IMR-90 (cell line): ENCODE measurements at regions not wholly inside any gene's neighbourhood (a gene's known extent, or its start where the extent isn't known, plus 50 kb on each side); places are given as distances from the start of the nearest gene placed in this dataset.

Experiments used
- ATAC-seq: fragments of 200-7000 bp; cut with Tn5 transposase; 2 replicates; pipeline ENCODE4 v1.9.1; 2020; ENCODE audit warnings: low read depth, mild to moderate bottlenecking, moderate library complexity
- BruUV-seq: library from RNA; stranded (reverse); fragments of 400-500 nt; replicated peaks from 2 replicates; lab custom pipeline; 2021; lab: Mats Ljungman, UMichigan
- CTCF ChIA-PET: fragments of 300-600 bp; formaldehyde crosslinking; extraction: SDS; loops from one replicate; lab custom pipeline; 2021; ENCODE audit warnings: antibody characterized with exemption; lab: Yijun Ruan, JAX
- POLR2A ChIA-PET: fragments of 300-600 bp; sonication (Branson Sonifier 250); formaldehyde crosslinking; loops from one replicate; lab custom pipeline; 2022; ENCODE audit warnings: antibody characterized with exemption; ENCODE audit not compliant: unreplicated experiment; lab: Charles Lee
- DNase-seq: peaks from one replicate; pipeline ENCODE4 v3.0.0; 2013
- H2AFZ ChIP-seq: replicated peaks from 2 replicates; pipeline ENCODE3; 2013; ENCODE audit warnings: low read length, mild to moderate bottlenecking; ENCODE audit not compliant: poor library complexity
- H2AK5ac ChIP-seq: 2 replicates; pipeline ENCODE4 v1.6.1; 2013; ENCODE audit warnings: low read depth, low read length, inconsistent platforms
- H2AK9ac ChIP-seq: replicated peaks from 2 replicates; pipeline ENCODE3; 2013; ENCODE audit warnings: mild to moderate bottlenecking, low read depth, low read length, moderate library complexity; ENCODE audit not compliant: poor library complexity
- H2BK120ac ChIP-seq: 2 replicates; pipeline ENCODE4 v1.6.1; 2013; ENCODE audit warnings: low read depth, low read length, inconsistent platforms
- H2BK15ac ChIP-seq: 3 replicates; pipeline ENCODE4 v1.6.1; 2013; ENCODE audit warnings: low read depth, low read length, inconsistent platforms
- H2BK20ac ChIP-seq: 2 replicates; pipeline ENCODE4 v1.6.1; 2013; ENCODE audit warnings: low read depth, mild to moderate bottlenecking, inconsistent platforms, low read length, moderate library complexity
- H2BK5ac ChIP-seq: 2 replicates; pipeline ENCODE4 v1.6.1; 2013; ENCODE audit warnings: mild to moderate bottlenecking, low read depth, low read length, inconsistent platforms; ENCODE audit not compliant: poor library complexity, severe bottlenecking
- H3K14ac ChIP-seq: replicated peaks from 2 replicates; pipeline ENCODE4 v1.6.1; 2013; ENCODE audit warnings: low read depth, low read length, inconsistent platforms
- H3K18ac ChIP-seq: 2 replicates; pipeline ENCODE4 v1.6.1; 2013; ENCODE audit warnings: low read depth, low read length, control low read depth
- H3K23ac ChIP-seq: 2 replicates; pipeline ENCODE4 v1.6.1; 2013; ENCODE audit warnings: low read depth, low read length, inconsistent platforms
- H3K27ac ChIP-seq: 2 replicates; pipeline ENCODE4 v1.5.1; 2013; ENCODE audit warnings: mild to moderate bottlenecking, control low read depth, low read length; ENCODE audit not compliant: insufficient read depth
- H3K27me3 ChIP-seq: 2 replicates; pipeline ENCODE4 v1.6.1; 2013; ENCODE audit warnings: low read length; ENCODE audit not compliant: control insufficient read depth, insufficient read depth
- H3K36me3 ChIP-seq: 2 replicates; pipeline ENCODE4 v1.6.1; 2013; ENCODE audit warnings: low read length, mixed read lengths; ENCODE audit not compliant: control insufficient read depth, insufficient read depth
- H3K4ac ChIP-seq: 2 replicates; pipeline ENCODE4 v1.6.1; 2013; ENCODE audit warnings: low read depth, low read length, inconsistent platforms
- H3K4me1 ChIP-seq: 2 replicates; pipeline ENCODE4 v1.6.1; 2013; ENCODE audit warnings: low read length, mixed read lengths; ENCODE audit not compliant: control insufficient read depth, insufficient read depth
- H3K4me2 ChIP-seq: 2 replicates; pipeline ENCODE4 v1.6.1; 2013; ENCODE audit warnings: low read depth, mild to moderate bottlenecking, control low read depth, low read length, moderate library complexity
- H3K4me3 ChIP-seq: 2 replicates; pipeline ENCODE4 v1.5.1; 2013; ENCODE audit warnings: low read depth, mild to moderate bottlenecking, control low read depth, low read length, moderate library complexity; ENCODE audit not compliant: insufficient read depth
- H3K56ac ChIP-seq: 2 replicates; pipeline ENCODE4 v1.6.1; 2013; ENCODE audit warnings: low read length, inconsistent platforms; ENCODE audit not compliant: insufficient read depth; ENCODE audit errors: extremely low read depth
- H3K79me1 ChIP-seq, 2 experiments: 2 replicates each; pipeline ENCODE4 v1.6.1; 2013; ENCODE audit warnings: low read length in 2 of 2, inconsistent platforms in 1 of 2, low read depth in 1 of 2
- H3K9ac ChIP-seq: 2 replicates; pipeline ENCODE4 v1.6.1; 2013; ENCODE audit warnings: low read depth, low read length, control low read depth
- H3K9me1 ChIP-seq: 2 replicates; pipeline ENCODE4 v1.6.1; 2013; ENCODE audit warnings: low read length, inconsistent platforms; ENCODE audit not compliant: insufficient read depth
- H3K9me3 ChIP-seq: 2 replicates; pipeline ENCODE4 v1.6.1; 2013; ENCODE audit warnings: low read length; ENCODE audit not compliant: control insufficient read depth, insufficient read depth
- H4K20me1 ChIP-seq: 2 replicates; pipeline ENCODE4 v1.6.1; 2013; ENCODE audit warnings: low read length, inconsistent platforms; ENCODE audit not compliant: insufficient read depth
- H4K5ac ChIP-seq: 2 replicates; pipeline ENCODE4 v1.6.1; 2013; ENCODE audit warnings: mild to moderate bottlenecking, low read depth, low read length, control low read depth
- H4K8ac ChIP-seq, 2 experiments: 2 replicates each; pipeline ENCODE4 v1.6.1; 2013; ENCODE audit warnings: low read depth in 2 of 2, low read length in 2 of 2, control low read depth in 1 of 2, inconsistent platforms in 1 of 2
- H4K91ac ChIP-seq: 2 replicates; pipeline ENCODE4 v1.6.1; 2013; ENCODE audit warnings: low read depth, low read length, inconsistent platforms; ENCODE audit not compliant: insufficient read depth
- BHLHE40 ChIP-seq: fragments of 150-350 bp; IDR thresholded peaks from 2 replicates; pipeline ENCODE4 v1.6.1; 2016; ENCODE audit warnings: mild to moderate bottlenecking, low read depth, low read length
- CEBPB ChIP-seq: IDR thresholded peaks from 2 replicates; pipeline ENCODE4 v1.6.1; 2012; ENCODE audit warnings: low read depth, low read length, improper control_type of control experiment
- CHD1 ChIP-seq: IDR thresholded peaks from 2 replicates; pipeline ENCODE4 v1.6.1; 2012; ENCODE audit warnings: low read depth, low read length, improper control_type of control experiment
- CTCF ChIP-seq: conservative IDR thresholded peaks from 2 replicates; pipeline ENCODE4 v1.5.1; 2012; ENCODE audit warnings: mild to moderate bottlenecking, low read depth, low read length, improper control_type of control experiment
- ELK1 ChIP-seq: fragments of 150-350 bp; IDR thresholded peaks from 2 replicates; pipeline ENCODE4 v1.6.1; 2016; ENCODE audit warnings: low read depth, mild to moderate bottlenecking, low read length, moderate library complexity, borderline replicate concordance
- MAFK ChIP-seq: IDR thresholded peaks from 2 replicates; pipeline ENCODE4 v1.6.1; 2012; ENCODE audit warnings: low read depth, low read length, improper control_type of control experiment
- RAD21 ChIP-seq: IDR thresholded peaks from 2 replicates; pipeline ENCODE4 v1.6.1; 2012; ENCODE audit warnings: low read length, improper control_type of control experiment
- RCOR1 ChIP-seq: IDR thresholded peaks from 2 replicates; pipeline ENCODE4 v1.6.1; 2012; ENCODE audit warnings: mild to moderate bottlenecking, low read length, improper control_type of control experiment; ENCODE audit not compliant: insufficient replicate concordance
- SMC3 ChIP-seq: fragments of 150-350 bp; IDR thresholded peaks from 2 replicates; pipeline ENCODE4 v1.6.1; 2016; ENCODE audit warnings: low read depth, mild to moderate bottlenecking, antibody characterized with exemption, low read length, moderate library complexity
- USF2 ChIP-seq: fragments of 150-350 bp; IDR thresholded peaks from 2 replicates; pipeline ENCODE4 v1.6.1; 2017; ENCODE audit warnings: mild to moderate bottlenecking, antibody characterized with exemption, low read length, low read depth
- WGBS, 2 experiments: methylation state at CpG; one replicate each; pipeline versions ENCODE4 v1.1.5 to v1.1.7; 2013; ENCODE audit warnings: missing lambda C conversion rate in 2 of 2; ENCODE audit not compliant: insufficient read length in 1 of 2; ENCODE audit errors: extremely low coverage in 2 of 2; 5-methylcytosine and 5-hydroxymethylcytosine counted together
- dilution Hi-C: fragments of 300-500 bp; cut with HindIII; formaldehyde crosslinking; loops from one replicate; pipeline ENCODE4 v1.14.3; 2018; ENCODE audit warnings: low sequenced_read_pairs; ENCODE audit not compliant: unreplicated experiment
- in situ Hi-C: fragments of 300-500 bp; cut with MboI; formaldehyde crosslinking; loops from 3 replicates; pipeline ENCODE4 v1.14.3; 2019; ENCODE audit warnings: low sequenced_read_pairs, inconsistent platforms, mixed read lengths
- intact Hi-C: fragments of 100-400 bp; cut with micrococcal nuclease; formaldehyde crosslinking; loops from 2 replicates; pipeline ENCODE4 v1.10.0; 2022

GRCh38 chr11:87425391-87425790 is 387.7 kb downstream of the TMEM135 start:
- Histone ChIP-seq H3K36me3 (no peaks in the 10 kb centered on the region), H3K18ac (peak overlapping the region; percentile 97; the same call in 1 of the 2 replicates), H2BK15ac (peak overlapping the region; percentile 18; the same call in 2 of the 3 replicates), H4K91ac (peak overlapping the region; percentile 86), H3K23ac (peak overlapping the region; percentile 73), H3K9me3 (no peaks in the 10 kb centered on the region), H2AK5ac (peak overlapping the region; percentile 61), H3K27ac (peak overlapping the region; percentile 9; the same call in 1 of the 2 replicates), H3K4me1 (peaks cover 16% of the 10 kb centered on the region), H3K9me1 (peaks cover 11% of the 10 kb centered on the region), H4K20me1 (no peaks in the 10 kb centered on the region), H3K4ac (peak overlapping the region; percentile 95), H3K9ac (no peak overlapping the region), H4K5ac (peak overlapping the region; percentile 62; the same call in 1 of the 2 replicates), H2AFZ (no peak overlapping the region), H3K4me2 (peak overlapping the region; percentile 20; the same call in 1 of the 2 replicates), H3K4me3 (no peak overlapping the region), H3K79me1 (no peaks in the 10 kb centered on the region), H4K8ac (peak overlapping the region; percentile 21 to 64; a peak in 3 of 4 replicates), H3K14ac (peak overlapping the region; percentile 86), H2BK20ac (peak overlapping the region; percentile 93), H2BK5ac (peak overlapping the region; percentile 82), H2AK9ac (no peak overlapping the region), H2BK120ac (peak overlapping the region; percentile 95), H3K56ac (peak overlapping the region; percentile 75; the same call in 1 of the 2 replicates), H3K27me3 (no peaks in the 10 kb centered on the region)
- TF ChIP-seq RAD21 (no peak), CHD1 (no peak), CEBPB (no peak), USF2 (no peak), MAFK (no peak), CTCF (no peak), ELK1 (no peak), RCOR1 (no peak), SMC3 (no peak), BHLHE40 (no peak)
- peak; percentile 47 for ATAC-seq
- DNase-seq, result peak; percentile 59
- dilution Hi-C loops (no loop called here), intact Hi-C loops (no loop called here), in situ Hi-C loops (no loop called here)
- BruUV-seq, result no TSS peak
- WGBS, 2 experiments, result no CpG with 5 or more reads among the region's 5 CpGs
- POLR2A ChIA-PET, result no interaction called here
- CTCF ChIA-PET, result no interaction called here
